GM10248 (cell line): ENCODE measurements at regions not wholly inside any gene's neighbourhood (a gene's known extent, or its start where the extent isn't known, plus 50 kb on each side); places are given as distances from the start of the nearest gene placed in this dataset.
A peak's percentile ranks its signal among the peaks of the same experiment; 100 is the strongest.

Source experiments
- CTCF ChIA-PET: fragments of 300-600 bp; sonication (Branson Sonifier 250); formaldehyde crosslinking; extraction: SDS; loops from one replicate; lab custom pipeline; 2021; ENCODE audit warnings: antibody characterized with exemption; lab: Yijun Ruan, JAX
- POLR2A ChIA-PET: fragments of 350-650 bp; sonication (Branson Sonifier 250); formaldehyde crosslinking; extraction: SDS; loops from one replicate; lab custom pipeline; 2020; ENCODE audit warnings: antibody characterized with exemption; lab: Yijun Ruan, JAX
- DNase-seq: peaks from one replicate; pipeline ENCODE4 v3.0.0; 2012; ENCODE audit errors: extremely low spot score
- TF ChIP-seq, protein P1 (sequence below): IDR thresholded peaks from 2 replicates; pipeline ENCODE4 v1.5.1; 2012; ENCODE audit warnings: mild to moderate bottlenecking, low read depth; ENCODE audit errors: extremely low read depth, missing control alignments, control extremely low read depth

DNA sequence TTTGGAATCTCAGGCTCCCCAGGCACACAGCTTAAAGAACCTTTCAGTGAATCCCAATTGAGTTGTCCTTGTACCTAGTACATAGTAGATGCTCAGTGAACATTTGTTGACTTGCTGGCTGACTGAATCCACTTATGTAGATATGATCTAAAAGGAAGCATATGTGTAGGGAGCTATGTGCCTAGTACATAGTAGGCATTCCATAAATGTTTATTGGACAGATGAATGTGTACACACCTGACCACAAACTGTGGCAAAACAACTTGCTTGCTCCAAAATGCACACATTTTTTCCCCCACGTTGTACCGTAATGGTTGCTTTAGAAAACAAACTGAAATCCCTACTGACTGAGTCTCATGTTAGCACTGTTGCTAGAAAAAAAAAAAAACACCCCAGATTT lies 80.2 kb upstream of the IL12B start:
- POLR2A ChIA-PET: interaction anchor here (1.0 kb wide), 1 partner anchor 16 kb away, joined by 3 read pairs; no protein-coding TSS in a partner anchor
- TF ChIP-seq, protein P1, sequence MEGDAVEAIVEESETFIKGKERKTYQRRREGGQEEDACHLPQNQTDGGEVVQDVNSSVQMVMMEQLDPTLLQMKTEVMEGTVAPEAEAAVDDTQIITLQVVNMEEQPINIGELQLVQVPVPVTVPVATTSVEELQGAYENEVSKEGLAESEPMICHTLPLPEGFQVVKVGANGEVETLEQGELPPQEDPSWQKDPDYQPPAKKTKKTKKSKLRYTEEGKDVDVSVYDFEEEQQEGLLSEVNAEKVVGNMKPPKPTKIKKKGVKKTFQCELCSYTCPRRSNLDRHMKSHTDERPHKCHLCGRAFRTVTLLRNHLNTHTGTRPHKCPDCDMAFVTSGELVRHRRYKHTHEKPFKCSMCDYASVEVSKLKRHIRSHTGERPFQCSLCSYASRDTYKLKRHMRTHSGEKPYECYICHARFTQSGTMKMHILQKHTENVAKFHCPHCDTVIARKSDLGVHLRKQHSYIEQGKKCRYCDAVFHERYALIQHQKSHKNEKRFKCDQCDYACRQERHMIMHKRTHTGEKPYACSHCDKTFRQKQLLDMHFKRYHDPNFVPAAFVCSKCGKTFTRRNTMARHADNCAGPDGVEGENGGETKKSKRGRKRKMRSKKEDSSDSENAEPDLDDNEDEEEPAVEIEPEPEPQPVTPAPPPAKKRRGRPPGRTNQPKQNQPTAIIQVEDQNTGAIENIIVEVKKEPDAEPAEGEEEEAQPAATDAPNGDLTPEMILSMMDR: no peak
- DNase-seq: no peak
- CTCF ChIA-PET: interaction anchor here (0.8 to 2.8 kb wide), 4 partner anchors 12 to 93 kb away, joined by 3 to 10 read pairs (median 7); no protein-coding TSS in a partner anchor

DNA sequence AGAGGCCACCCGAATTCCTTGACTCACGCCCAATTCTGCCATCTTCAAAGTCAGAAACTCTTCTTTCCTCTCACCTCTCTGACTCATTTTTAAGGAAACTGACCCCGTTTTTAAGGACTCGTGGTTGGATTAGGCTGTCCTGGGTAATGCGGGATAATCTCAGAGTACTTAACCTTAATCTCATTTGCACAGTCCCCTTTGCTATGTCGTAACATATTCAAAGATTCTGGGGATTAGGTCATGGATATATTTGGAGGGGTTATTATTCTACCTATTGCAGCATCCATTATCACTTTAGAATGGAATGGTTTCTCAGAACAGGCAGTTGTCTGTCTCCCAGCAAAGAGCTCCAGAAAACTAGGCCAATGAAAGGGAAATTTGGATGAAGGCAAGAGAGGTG lies 80.8 kb upstream of the IL12B start:
- CTCF ChIA-PET: interaction anchor here (1.2 to 2.8 kb wide), 6 partner anchors 10 to 94 kb away, joined by 3 to 10 read pairs (median 4); no protein-coding TSS in a partner anchor
- TF ChIP-seq, protein P1: no peak
- DNase-seq: no peak
- POLR2A ChIA-PET: interaction anchor here (1.5 kb wide), 1 partner anchor 17 kb away, joined by 3 read pairs; no protein-coding TSS in a partner anchor

DNA sequence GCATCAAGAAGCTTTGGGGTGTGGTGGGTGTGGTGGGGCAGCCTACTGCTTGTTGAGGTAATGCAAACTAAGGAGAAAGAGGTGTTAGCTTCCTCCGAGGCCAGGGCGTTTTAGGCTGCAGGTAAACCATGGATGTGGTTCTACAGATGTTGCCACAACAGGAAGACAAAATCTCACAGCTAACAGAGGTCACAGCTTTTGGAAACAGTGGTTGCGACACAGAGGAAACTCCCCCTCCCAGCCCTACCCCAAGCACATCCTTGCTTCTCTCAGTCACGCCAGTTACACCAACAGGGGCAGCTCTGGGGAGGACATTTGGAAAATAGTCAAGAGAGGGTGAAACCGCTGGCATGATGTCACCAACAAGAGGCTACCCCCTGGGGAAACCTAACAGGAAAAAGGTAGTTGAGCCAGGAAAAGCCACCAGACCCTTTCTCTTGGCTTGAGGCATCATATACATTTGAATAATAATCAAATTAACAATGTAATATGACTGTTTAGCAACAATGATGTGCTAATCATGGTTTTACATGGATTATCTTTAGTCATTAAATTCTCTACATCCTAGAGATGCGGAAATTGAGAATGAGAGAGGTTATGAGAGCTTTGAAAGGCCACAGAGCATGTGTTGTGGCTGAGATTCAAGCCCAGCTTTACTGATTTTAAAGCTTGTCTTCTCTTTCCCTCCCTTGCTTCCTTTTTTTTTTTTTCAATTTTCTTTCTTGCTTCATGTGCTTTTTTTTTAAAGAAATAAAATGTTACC lies 82.2 kb upstream of the IL12B start:
- TF ChIP-seq, protein P1: no peak
- POLR2A ChIA-PET: interaction anchor here (0.6 to 1.5 kb wide), 2 partner anchors 15 to 1006 kb away, joined by 3 to 6 read pairs; partner anchors contain the start of gene SLU7
- peak; percentile 22 for DNase-seq
- CTCF ChIA-PET: interaction anchor here (0.8 to 1.6 kb wide), 7 partner anchors 8 to 256 kb away, joined by 3 to 5 read pairs (median 4); no protein-coding TSS in a partner anchor

GRCh38 chr5:159414021-159414420 lies 83.7 kb upstream of the IL12B start:
- TF ChIP-seq, protein P1: no peak
- no peak for DNase-seq
- CTCF ChIA-PET: no interaction called here
- POLR2A ChIA-PET: no interaction called here

- TF ChIP-seq, protein P1: no peak
- no peak for DNase-seq
- CTCF ChIA-PET: no interaction called here
- POLR2A ChIA-PET: no interaction called here
Observed at GRCh38 chr5:159415301-159415937, 85.1 kb upstream of the IL12B start.

GRCh38 chr5:159416438-159416837 lies 86.2 kb upstream of the IL12B start:
- POLR2A ChIA-PET: no interaction called here
- TF ChIP-seq, protein P1: no peak
- CTCF ChIA-PET: no interaction called here
- no peak for DNase-seq
